ENCODE measurements at regions not wholly inside any gene's neighbourhood (a gene's known extent, or its start where the extent isn't known, plus 50 kb on each side); places are given as distances from the start of the nearest gene placed in this dataset.
"Not testable (repeated sequence)": the region's sequence is repeated elsewhere in the genome, so short reads cannot be mapped to it uniquely, and the experiment has no call there.

DNA sequence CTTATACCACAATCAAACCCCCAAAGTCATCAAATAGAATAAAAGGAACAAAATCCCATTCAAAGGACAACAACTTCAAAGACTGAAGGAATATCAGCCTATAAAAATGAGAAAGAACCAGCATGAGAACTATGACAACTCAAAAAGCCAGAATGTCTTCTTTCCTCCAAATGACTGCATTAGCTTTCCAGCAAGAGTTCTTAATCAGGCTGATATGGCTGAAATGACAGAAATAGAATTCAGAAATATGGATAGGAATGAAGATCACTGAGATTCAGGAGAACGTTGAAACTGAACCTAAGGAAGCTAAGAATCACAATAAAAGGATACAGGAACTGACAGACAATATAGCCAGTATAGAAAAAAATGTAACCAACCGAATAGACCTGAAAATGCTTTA is 109.5 kb downstream of the SINHCAF start:
- DNase-seq (ENCODE audit: low read depth): no peak

DNA sequence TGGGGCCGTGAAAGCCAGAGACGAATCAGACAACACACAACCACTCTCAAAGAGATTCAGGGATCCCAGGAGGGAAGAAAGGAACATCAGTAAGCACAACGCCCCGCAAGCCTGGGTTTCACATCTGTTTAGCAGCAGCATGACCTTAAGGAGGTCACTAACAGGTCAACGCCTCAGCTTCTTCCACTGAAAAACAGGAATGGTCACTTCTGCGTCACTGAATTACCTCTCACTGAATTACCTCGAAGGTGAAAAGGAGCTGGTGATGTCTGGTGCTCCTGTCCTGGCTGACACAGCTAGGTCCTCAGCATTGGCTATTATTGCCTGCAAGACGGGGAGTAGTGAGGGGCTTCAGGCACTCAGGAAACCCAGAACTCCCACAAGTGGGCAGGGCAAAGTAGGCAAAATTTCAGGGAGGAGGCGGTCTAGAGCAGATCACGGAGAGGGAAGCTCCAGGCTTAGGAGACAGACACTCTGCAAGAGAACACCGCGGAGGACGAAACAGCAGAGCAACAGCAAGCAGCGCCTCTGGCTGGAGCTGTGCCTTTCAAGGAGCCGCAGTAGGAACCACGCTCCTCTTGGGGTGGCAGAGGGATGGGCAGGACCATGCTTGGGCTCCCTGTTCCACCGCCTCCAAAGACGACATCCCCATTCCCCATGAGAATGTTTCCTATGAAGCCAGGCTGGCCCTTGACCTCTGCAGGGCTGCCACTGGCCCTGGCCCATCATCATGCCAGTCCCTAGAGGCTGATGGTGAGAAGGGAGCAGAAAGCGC is 108.4 kb downstream of the SINHCAF start:
- no peak for DNase-seq (ENCODE audit: low read depth)

DNA sequence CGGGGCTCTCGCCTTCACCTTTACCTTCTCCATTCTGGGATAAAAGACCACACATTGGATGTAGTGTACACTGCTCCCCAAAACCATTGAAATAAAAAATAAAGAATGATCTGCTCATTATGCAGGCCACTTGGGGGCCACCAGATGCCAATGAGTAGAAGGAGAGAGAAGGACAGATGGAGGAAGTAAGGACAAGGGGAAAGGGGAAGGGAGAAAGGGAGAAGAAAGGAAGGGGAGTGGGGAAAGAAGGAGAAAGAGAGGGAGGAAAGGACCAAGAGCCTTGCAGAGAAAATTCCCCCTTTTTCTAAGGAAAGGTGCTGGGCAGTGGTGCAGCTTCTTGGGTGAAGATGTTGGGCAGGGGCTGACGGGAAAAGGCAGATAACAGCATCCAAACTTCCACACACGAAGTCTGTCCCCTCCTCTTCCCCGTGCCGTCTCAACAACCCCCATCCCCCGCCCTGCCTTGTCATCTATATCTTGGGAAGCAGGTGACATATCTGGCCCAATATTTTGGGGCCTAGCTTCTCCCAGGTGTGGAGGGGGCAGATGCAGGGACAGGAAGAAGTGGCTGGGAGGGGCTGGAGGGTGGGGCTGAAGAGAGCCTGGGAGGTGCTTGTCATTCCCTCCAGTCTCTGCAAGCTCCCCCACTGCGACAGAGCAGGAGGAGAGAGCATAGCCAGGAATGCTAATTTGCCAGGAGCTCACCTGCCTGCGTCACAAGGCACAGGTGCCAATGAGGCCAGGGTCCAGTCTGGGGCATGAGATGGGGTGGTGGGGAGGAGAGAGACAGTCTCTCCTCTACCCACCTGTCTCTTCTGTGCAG is 107.5 kb downstream of the SINHCAF start:
- no peak for DNase-seq (ENCODE audit: low read depth)

DNA sequence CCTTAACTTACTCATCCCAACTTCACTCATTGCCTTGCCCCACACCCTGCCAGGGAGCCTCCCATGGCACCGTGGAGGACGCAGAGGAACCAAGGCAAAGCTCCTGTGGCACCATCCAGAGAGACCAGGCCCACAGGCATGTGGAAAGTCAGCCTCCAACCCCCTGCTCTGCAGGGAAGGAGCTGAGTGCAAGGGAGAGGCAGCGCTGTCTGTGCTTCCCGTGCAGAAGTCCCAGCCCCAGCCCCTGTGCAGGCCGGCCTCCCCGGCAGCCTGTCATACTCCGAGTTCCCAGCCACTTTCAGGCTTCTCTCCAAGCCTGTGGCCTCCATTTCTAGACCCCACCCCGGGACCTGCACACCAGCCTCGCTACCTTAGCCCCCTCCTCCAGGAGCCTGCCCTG is 106.4 kb downstream of the SINHCAF start:
- no peak for DNase-seq (ENCODE audit: low read depth)

DNA sequence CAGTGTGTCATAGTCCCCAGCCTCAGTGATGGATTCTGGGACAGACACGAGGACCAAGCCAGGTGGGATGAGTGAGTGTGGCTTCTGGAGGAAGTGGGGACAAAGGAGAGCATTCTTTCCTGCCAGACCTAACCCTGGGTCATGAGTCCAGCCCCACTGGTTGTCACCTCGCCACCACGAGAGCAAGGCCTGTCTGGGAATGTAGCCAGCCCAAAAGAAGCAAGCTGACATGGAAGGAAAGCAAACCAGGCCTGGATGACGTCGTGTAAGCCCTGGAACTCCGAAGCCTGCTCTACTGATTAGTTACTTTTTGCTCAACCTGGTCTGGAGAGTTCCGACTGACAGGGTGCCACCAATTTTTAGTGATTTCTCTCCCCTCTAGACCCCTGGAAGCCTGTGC is 105.9 kb downstream of the SINHCAF start:
- DNase-seq (ENCODE audit: low read depth): no peak

DNA sequence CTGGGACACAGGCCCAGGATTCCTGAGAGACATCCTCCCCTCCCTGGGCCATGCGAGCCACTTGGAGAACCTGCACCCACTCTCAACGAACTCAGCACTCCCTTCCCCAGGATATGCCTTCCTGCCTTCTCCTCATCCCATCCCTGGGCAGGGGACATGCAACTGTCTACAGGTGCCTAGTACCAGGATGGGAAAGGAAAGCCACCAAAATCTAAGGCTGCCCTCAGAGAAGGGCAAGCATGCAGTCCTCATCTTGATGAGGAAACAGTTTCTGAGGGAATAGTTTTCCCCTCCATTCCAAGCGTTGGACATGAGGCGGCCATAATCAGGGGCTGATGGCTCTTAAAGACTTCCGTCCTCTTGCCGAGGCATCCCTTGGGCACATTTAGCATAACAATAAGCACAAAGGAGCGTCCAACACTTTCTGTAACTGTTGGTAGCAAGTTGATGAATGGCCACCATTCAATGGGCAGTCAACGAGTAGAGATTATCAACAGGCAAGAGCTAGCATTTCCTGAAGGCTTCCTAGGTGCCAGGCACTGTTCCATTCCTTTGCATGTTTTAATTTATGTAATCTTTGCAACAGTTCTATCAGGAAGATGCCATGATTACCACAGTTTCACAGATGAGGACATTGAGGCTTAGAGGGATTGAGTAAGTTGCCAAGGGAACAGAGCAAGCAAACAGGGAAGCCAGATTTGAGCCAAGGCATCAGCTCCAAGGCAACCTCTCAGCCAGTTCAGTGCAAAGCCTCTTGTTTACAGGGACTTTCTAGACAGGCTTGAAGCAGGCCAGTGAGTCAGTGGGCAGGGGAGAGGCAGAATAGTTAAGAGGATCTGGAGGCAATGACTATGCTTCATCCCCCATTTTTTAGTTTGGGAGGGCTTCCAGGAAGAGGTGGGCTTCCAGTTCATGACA is 105.1 kb downstream of the SINHCAF start:
- no peak for DNase-seq (ENCODE audit: low read depth)

DNA sequence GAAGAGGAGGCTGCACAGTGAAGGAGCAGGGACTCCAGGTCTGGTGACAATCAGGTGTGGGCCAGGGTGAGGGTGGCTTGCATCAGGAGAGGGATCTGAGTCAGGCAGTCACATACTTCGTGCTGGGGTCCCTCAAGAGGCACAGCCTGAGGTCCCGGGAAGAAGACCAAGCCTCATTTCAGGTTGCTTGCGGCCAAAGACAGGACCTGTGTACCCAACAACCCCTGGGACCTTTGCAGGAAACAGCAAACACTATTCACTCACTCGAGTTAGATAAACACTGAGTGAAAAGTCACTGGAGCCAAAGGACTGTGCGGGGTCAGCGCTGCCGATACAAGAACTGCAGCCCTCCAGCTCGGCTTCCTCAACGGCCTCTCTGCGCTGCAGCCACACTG is 104.4 kb downstream of the SINHCAF start:
- no peak for DNase-seq (ENCODE audit: low read depth)

DNA sequence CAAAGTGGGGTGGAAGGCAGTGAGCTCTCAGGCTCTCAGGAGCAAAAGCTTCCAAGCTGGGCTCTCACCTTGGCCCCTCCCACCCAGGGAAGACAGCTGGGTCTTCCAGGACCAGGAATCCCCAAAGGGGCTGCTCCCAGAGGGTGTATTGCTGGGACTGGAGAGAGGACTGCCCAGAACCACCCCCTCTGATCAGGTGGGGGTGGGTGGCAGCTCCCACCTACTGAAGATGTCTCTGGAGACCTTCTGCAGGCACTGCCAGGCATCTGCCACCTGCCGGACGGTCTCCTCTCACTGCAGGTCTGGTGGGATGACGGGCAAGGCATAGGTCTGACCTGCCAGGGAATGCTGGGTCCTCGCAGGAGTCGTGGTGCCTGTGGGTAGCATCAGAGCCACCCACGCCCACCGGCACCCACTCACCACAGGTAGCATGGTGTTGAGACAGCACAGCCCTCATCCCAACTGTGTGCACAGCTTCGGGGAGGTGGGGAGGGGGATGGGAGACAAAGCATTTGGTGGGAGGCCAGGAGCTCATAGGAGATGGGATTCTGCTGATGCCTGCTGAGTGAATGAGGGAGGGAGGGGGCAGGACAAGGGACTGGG is 103.2 kb downstream of the SINHCAF start:
- no peak for DNase-seq (ENCODE audit: low read depth)

DNA sequence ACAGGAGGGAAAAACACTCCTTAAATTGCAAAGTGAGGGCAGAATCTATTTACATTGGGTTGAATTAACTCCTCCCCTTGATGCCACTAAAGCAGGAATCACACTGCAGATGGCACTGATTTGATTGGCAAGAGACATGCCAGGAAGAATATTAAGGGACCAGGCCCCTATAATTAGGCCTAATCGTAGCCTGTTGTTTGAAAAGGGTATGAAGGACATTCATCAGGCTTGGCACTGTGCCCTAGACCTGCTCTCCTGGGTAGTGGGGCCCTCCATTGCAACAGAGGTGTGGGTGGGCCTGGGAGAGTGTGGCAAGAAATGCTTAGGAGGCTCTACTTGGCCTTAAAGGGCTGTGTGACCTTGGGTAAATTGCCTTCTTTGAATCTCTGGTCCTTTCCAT is 102.3 kb downstream of the SINHCAF start:
- not testable (repeated sequence) for DNase-seq (ENCODE audit: low read depth)

DNA sequence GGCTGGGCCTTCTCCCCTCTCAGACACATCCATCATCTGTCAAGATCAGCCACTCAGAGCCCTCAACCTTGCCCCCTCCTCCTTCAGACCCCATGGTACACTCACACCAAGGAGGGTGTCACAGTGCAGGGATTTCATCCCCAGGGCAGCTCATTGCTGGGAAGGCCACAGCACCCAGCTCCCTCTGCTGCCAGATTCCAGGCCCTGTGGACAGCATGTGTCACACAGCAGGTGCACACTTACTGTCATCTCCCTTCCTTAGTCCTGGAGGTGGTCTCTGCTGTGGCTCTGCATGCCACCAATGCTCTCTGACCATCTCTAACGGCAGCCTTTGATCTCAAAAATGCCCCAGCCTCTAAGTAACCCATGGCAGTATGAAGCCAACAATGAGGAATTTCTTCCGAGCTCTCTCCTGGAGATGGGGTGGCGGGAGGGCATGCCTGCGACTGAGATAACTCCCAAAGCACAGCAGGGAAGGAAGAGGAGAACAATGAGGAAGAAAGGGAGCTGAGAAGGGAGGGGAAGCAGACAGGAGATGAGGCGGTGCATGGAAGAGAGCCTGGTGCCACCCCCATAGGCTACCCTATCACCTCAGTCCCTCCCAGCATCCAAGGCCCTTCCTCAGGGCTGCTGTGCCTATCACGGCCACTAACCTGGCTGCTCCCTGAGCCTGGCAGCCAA is 101.0 kb downstream of the SINHCAF start:
- DNase-seq (ENCODE audit: low read depth): no peak

DNA sequence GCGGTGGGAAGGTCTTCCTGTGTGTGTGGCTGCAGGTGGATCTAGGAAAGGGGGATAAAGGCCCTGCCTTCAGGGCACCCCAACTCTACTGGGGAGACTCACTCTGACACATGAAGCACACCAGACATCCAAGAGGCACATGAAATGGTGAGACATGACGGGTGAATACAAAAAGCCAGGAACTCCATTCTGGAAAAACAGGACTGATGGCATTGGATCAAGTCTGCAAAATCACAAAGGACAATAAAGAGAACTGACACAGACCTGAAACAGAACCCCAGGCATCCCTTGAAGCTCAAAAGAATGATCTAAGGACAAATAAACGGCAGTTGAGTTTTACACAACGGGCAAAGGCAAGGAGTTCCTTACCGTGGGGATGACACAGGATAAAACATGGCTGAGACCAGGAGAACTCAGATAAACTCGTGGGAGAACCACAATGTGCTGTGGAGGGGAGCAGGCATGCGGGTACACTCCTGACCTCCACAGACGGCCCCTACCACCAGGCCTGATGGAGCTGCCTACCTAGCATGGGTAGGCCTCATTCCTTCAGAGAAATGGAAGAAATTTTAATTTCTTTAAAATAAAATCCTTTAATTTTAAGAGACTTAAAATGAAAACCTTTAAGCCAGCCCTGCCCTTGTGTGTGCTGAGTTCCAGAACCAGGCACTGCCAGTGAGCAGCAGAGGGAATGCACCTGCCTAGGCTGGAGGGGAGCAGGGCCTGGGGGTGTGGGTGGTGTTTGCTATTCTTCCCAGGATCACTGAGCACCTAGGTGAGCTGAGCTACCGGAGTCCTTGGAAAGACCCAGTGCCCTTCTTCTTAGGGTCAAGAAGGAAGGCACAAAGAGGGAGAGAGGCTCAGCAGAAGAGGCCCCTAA is 100.1 kb downstream of the SINHCAF start:
- no peak for DNase-seq (ENCODE audit: low read depth)

DNA sequence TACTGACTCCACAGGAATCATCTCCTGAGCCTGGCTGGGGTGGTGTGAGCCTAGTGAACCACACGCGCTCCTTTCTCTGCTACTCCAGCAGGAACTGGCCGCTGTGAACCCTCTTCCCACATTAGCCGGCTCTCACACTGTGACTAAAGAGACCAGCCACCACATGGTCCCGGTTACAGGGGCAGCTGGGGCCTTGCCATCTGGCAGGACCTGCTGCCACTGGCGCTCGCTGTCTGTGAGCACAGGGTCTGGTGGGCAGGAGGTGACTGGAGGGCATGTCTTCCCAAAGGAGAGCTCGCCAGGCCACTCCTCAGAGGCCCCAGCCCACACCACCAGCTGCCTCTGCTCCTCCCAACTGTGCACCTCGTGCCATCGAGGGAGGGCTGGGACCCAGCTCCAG is 99.3 kb downstream of the SINHCAF start:
- no peak for DNase-seq (ENCODE audit: low read depth)

DNA sequence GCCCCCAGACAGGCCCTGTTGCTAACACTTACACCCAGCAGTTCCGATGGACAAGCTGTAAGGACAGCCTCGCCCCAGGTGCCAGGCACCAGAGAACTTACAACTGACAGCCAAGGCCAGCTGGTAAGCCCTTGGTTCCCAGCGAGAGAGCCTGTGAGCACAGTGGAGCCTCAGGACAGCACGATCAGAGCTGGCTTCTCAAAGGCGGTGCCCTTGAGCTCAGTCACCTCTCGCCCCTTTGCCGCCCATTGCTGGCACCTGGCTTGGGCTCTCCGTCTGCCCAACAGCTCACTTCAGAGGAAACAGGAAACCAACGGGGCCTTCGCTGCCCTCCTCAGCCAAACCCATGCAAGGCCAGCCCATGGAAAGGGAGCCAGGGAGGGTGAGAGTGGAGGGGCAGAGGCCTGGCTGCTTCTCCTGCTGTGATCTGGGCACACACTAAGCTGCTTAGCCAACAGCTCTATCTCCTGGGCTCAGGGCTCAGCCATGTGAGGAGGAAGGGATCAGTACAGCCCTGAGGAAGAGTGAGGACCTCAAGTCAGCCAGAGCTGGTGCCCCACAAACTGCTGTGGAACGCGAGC is 98.5 kb downstream of the SINHCAF start:
- no peak for DNase-seq (ENCODE audit: low read depth)

DNA sequence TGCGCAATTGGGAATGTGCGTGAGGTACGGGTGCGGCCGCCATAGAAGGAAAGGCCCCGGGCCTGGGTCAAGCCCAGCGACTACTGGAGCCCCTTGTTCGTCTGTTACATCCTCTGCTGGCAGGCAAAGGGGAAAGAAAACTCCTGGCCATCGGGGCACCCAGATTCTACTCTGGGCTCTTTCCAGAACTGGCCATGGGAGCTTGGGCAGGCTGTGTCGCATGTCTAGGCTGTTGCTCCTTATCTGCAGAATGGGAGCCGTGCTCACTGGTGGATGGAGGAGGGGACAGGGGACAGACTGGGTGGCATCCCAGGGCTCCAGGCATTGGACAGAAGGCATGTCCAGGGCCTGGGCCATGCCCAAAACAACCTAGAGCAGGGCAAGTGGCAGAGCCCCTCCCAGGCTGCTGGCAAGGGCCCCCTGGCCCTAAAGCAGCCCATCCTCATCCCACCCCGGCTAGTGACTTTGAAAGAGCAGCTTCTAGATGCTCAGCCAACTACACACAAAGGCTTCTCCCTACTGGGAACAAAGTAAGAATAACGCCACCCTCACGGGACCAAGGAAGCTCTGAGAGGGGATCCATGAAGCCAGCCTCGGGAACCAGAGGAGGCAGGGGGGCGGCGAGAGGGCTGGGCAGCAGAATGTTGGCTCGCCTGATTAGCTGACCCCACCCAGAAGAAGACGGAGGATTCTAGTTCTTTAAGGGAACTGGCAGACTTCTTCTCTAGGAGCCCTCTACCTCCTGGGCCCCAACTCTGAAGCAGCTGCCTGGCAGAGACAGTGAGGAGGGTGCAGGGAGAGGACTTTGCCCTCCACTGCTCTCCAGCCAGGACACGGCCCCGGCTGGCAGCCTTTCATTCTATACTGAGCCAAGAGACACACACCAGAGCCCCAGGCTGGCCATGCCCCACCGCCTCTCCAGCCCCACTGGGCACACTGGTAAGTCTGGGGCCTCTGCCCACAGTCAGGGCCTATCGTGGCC is 96.8 kb downstream of the SINHCAF start:
- no peak for DNase-seq (ENCODE audit: low read depth)

DNA sequence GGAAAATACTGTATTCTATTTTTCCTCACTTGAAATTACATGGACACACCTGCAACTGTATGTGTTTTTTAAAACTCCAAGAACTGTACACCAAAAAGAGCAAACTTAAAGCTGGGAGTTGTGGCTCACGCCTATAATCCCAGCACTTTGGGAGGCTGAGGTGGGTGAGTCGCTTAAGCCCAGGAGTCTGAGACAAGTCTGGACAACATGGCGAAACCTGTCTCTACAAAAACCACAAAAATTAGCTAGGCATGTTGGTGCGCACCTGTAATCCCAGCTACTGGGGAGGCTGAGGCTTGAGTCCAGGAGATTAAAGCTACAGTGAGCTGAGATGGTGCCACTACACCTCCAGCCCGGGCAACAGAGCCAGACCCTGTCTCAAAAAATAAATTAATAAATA is 95.9 kb downstream of the SINHCAF start:
- DNase-seq (ENCODE audit: low read depth): no peak

Measured in EH (cell line).